HG03280 (cell line): ENCODE measurements at regions not wholly inside any gene's neighbourhood (a gene's known extent, or its start where the extent isn't known, plus 50 kb on each side); places are given as distances from the start of the nearest gene placed in this dataset.

Experiments used
- ATAC-seq: cut with Tn5 transposase; IDR thresholded peaks from one replicate; pipeline ENCODE4 v1.9.1; 2021; ENCODE audit warnings: mild to moderate bottlenecking, moderate library complexity; ENCODE audit not compliant: unreplicated experiment

GRCh38 chr13:68076046-68076445, 845.9 kb upstream of the PCDH9 start:
- ATAC-seq: no peak

- ATAC-seq: no peak
These were observed 836.9 kb upstream of the PCDH9 start for GRCh38 chr13:68066879-68067513.

GRCh38 chr13:68064001-68064770, 834.0 kb upstream of the PCDH9 start:
- no peak for ATAC-seq

GRCh38 chr13:68063181-68063580, 833.0 kb upstream of the PCDH9 start:
- no peak for ATAC-seq

- ATAC-seq: no peak
These were observed 827.7 kb upstream of the PCDH9 start for GRCh38 chr13:68057836-68058235.

GRCh38 chr13:68056816-68057710, 826.9 kb upstream of the PCDH9 start:
- no peak for ATAC-seq

- no peak for ATAC-seq
These were observed 821.8 kb upstream of the PCDH9 start for GRCh38 chr13:68051910-68052309.

- ATAC-seq: no peak
These were observed 820.6 kb upstream of the PCDH9 start for GRCh38 chr13:68050761-68051160.

- ATAC-seq: no peak
These were observed 818.7 kb upstream of the PCDH9 start for GRCh38 chr13:68048802-68049359.

GRCh38 chr13:68047889-68048288, 817.8 kb upstream of the PCDH9 start:
- ATAC-seq: no peak

- no peak for ATAC-seq
These were observed 816.8 kb upstream of the PCDH9 start for GRCh38 chr13:68046903-68047302.

GRCh38 chr13:68030152-68030809, 800.1 kb upstream of the PCDH9 start:
- ATAC-seq: no peak

GRCh38 chr13:68028701-68029100, 798.6 kb upstream of the PCDH9 start:
- ATAC-seq: no peak

GRCh38 chr13:68027306-68027705, 797.2 kb upstream of the PCDH9 start:
- no peak for ATAC-seq

- no peak for ATAC-seq
These were observed 795.9 kb upstream of the PCDH9 start for GRCh38 chr13:68026077-68026476.

- no peak for ATAC-seq
These were observed 795.5 kb upstream of the PCDH9 start for GRCh38 chr13:68025604-68026003.

- no peak for ATAC-seq
These were observed 793.9 kb upstream of the PCDH9 start for GRCh38 chr13:68023838-68024581.

GRCh38 chr13:68019901-68020300, 789.8 kb upstream of the PCDH9 start:
- no peak for ATAC-seq

GRCh38 chr13:68009546-68009945, 779.4 kb upstream of the PCDH9 start:
- no peak for ATAC-seq

- no peak for ATAC-seq
These were observed 777.4 kb upstream of the PCDH9 start for GRCh38 chr13:68007576-68007975.
